ENCODE measurements at regions not wholly inside any gene's neighbourhood (a gene's known extent, or its start where the extent isn't known, plus 50 kb on each side); places are given as distances from the start of the nearest gene placed in this dataset.
"Not testable (repeated sequence)": the region's sequence is repeated elsewhere in the genome, so short reads cannot be mapped to it uniquely, and the experiment has no call there.

GRCh38 chr9:66601472-66601871, 299.1 kb upstream of the ZNF658 start:
- CTCF ChIA-PET; H3K9me3 ChIP-seq (ENCODE audit: control insufficient read depth, insufficient read depth, low read depth, low read length); H3K27ac ChIP-seq (ENCODE audit: extremely low read depth, low read depth, low read length); H3K36me3 ChIP-seq (ENCODE audit: control insufficient read depth in 2 of 2, insufficient read depth in 1 of 2, low read length in 2 of 2); H3K4me1 ChIP-seq (ENCODE audit: control insufficient read depth, insufficient read depth, low read length); H3K4me3 ChIP-seq (ENCODE audit: low read depth, low read length); POLR2A ChIA-PET: not testable (repeated sequence)

- H3K4me3 ChIP-seq (ENCODE audit: low read depth, low read length); H3K9me3 ChIP-seq (ENCODE audit: control insufficient read depth, insufficient read depth, low read depth, low read length); H3K36me3 ChIP-seq (ENCODE audit: control insufficient read depth in 2 of 2, insufficient read depth in 1 of 2, low read length in 2 of 2); CTCF ChIA-PET; H3K4me1 ChIP-seq (ENCODE audit: control insufficient read depth, insufficient read depth, low read length); H3K27ac ChIP-seq (ENCODE audit: extremely low read depth, low read depth, low read length); POLR2A ChIA-PET: not testable (repeated sequence)
These were observed 268.9 kb upstream of the ZNF658 start for GRCh38 chr9:66631521-66632046.

GRCh38 chr9:66647675-66648074, 252.8 kb upstream of the ZNF658 start:
- H3K36me3 ChIP-seq (ENCODE audit: control insufficient read depth in 2 of 2, insufficient read depth in 1 of 2, low read length in 2 of 2); CTCF ChIA-PET; POLR2A ChIA-PET: not testable (repeated sequence)

GRCh38 chr9:66690242-66690641, 210.3 kb upstream of the ZNF658 start:
- POLR2A ChIA-PET; H3K36me3 ChIP-seq (ENCODE audit: control insufficient read depth in 2 of 2, insufficient read depth in 1 of 2, low read length in 2 of 2); H3K4me1 ChIP-seq (ENCODE audit: control insufficient read depth, insufficient read depth, low read length); H3K4me3 ChIP-seq (ENCODE audit: low read depth, low read length); H3K9me3 ChIP-seq (ENCODE audit: control insufficient read depth, insufficient read depth, low read depth, low read length); CTCF ChIA-PET; H3K27ac ChIP-seq (ENCODE audit: extremely low read depth, low read depth, low read length): not testable (repeated sequence)

More at GRCh38 chr9:66647675-66648074, 252.8 kb upstream of the ZNF658 start:
- H3K4me3 ChIP-seq (ENCODE audit: low read depth, low read length); H3K4me1 ChIP-seq (ENCODE audit: control insufficient read depth, insufficient read depth, low read length); H3K27ac ChIP-seq (ENCODE audit: extremely low read depth, low read depth, low read length); H3K9me3 ChIP-seq (ENCODE audit: control insufficient read depth, insufficient read depth, low read depth, low read length): not testable (repeated sequence)

- H3K27ac ChIP-seq (ENCODE audit: extremely low read depth, low read depth, low read length); H3K4me1 ChIP-seq (ENCODE audit: control insufficient read depth, insufficient read depth, low read length); CTCF ChIA-PET; H3K9me3 ChIP-seq (ENCODE audit: control insufficient read depth, insufficient read depth, low read depth, low read length); POLR2A ChIA-PET; H3K36me3 ChIP-seq (ENCODE audit: control insufficient read depth in 2 of 2, insufficient read depth in 1 of 2, low read length in 2 of 2); H3K4me3 ChIP-seq (ENCODE audit: low read depth, low read length): not testable (repeated sequence)
These were observed 204.8 kb upstream of the ZNF658 start for GRCh38 chr9:66695561-66696240.

GRCh38 chr9:66697343-66698065, 203.0 kb upstream of the ZNF658 start:
- POLR2A ChIA-PET; CTCF ChIA-PET; H3K36me3 ChIP-seq (ENCODE audit: control insufficient read depth in 2 of 2, insufficient read depth in 1 of 2, low read length in 2 of 2); H3K4me3 ChIP-seq (ENCODE audit: low read depth, low read length); H3K27ac ChIP-seq (ENCODE audit: extremely low read depth, low read depth, low read length); H3K4me1 ChIP-seq (ENCODE audit: control insufficient read depth, insufficient read depth, low read length); H3K9me3 ChIP-seq (ENCODE audit: control insufficient read depth, insufficient read depth, low read depth, low read length): not testable (repeated sequence)

- POLR2A ChIA-PET; H3K9me3 ChIP-seq (ENCODE audit: control insufficient read depth, insufficient read depth, low read depth, low read length); H3K4me3 ChIP-seq (ENCODE audit: low read depth, low read length); CTCF ChIA-PET; H3K27ac ChIP-seq (ENCODE audit: extremely low read depth, low read depth, low read length); H3K4me1 ChIP-seq (ENCODE audit: control insufficient read depth, insufficient read depth, low read length); H3K36me3 ChIP-seq (ENCODE audit: control insufficient read depth in 2 of 2, insufficient read depth in 1 of 2, low read length in 2 of 2): not testable (repeated sequence)
These were observed 202.5 kb upstream of the ZNF658 start for GRCh38 chr9:66698066-66698455.

- H3K4me3 ChIP-seq (ENCODE audit: low read depth, low read length); POLR2A ChIA-PET; H3K9me3 ChIP-seq (ENCODE audit: control insufficient read depth, insufficient read depth, low read depth, low read length); H3K4me1 ChIP-seq (ENCODE audit: control insufficient read depth, insufficient read depth, low read length); H3K36me3 ChIP-seq (ENCODE audit: control insufficient read depth in 2 of 2, insufficient read depth in 1 of 2, low read length in 2 of 2); H3K27ac ChIP-seq (ENCODE audit: extremely low read depth, low read depth, low read length); CTCF ChIA-PET: not testable (repeated sequence)
These were observed 198.8 kb upstream of the ZNF658 start for GRCh38 chr9:66701411-66702377.

- H3K9me3 ChIP-seq (ENCODE audit: control insufficient read depth, insufficient read depth, low read depth, low read length); H3K4me1 ChIP-seq (ENCODE audit: control insufficient read depth, insufficient read depth, low read length); H3K4me3 ChIP-seq (ENCODE audit: low read depth, low read length); H3K27ac ChIP-seq (ENCODE audit: extremely low read depth, low read depth, low read length); CTCF ChIA-PET; H3K36me3 ChIP-seq (ENCODE audit: control insufficient read depth in 2 of 2, insufficient read depth in 1 of 2, low read length in 2 of 2); POLR2A ChIA-PET: not testable (repeated sequence)
These were observed 189.0 kb upstream of the ZNF658 start for GRCh38 chr9:66711553-66711952.

GRCh38 chr9:66712870-66713269, 187.7 kb upstream of the ZNF658 start:
- POLR2A ChIA-PET; H3K36me3 ChIP-seq (ENCODE audit: control insufficient read depth in 2 of 2, insufficient read depth in 1 of 2, low read length in 2 of 2); CTCF ChIA-PET; H3K9me3 ChIP-seq (ENCODE audit: control insufficient read depth, insufficient read depth, low read depth, low read length); H3K4me1 ChIP-seq (ENCODE audit: control insufficient read depth, insufficient read depth, low read length); H3K4me3 ChIP-seq (ENCODE audit: low read depth, low read length); H3K27ac ChIP-seq (ENCODE audit: extremely low read depth, low read depth, low read length): not testable (repeated sequence)

- CTCF ChIA-PET; H3K4me1 ChIP-seq (ENCODE audit: control insufficient read depth, insufficient read depth, low read length); POLR2A ChIA-PET; H3K36me3 ChIP-seq (ENCODE audit: control insufficient read depth in 2 of 2, insufficient read depth in 1 of 2, low read length in 2 of 2); H3K4me3 ChIP-seq (ENCODE audit: low read depth, low read length); H3K9me3 ChIP-seq (ENCODE audit: control insufficient read depth, insufficient read depth, low read depth, low read length); H3K27ac ChIP-seq (ENCODE audit: extremely low read depth, low read depth, low read length): not testable (repeated sequence)
These were observed 187.0 kb upstream of the ZNF658 start for GRCh38 chr9:66713552-66713951.
